WTC11 (cell line): ENCODE measurements at regions not wholly inside any gene's neighbourhood (a gene's known extent, or its start where the extent isn't known, plus 50 kb on each side); places are given as distances from the start of the nearest gene placed in this dataset.

ENCODE experiments used
- ATAC-seq: fragments of 200-7000 bp; cut with Tn5 transposase; 2 replicates; pipeline ENCODE4 v1.10.0; 2021; ENCODE audit warnings: mild to moderate bottlenecking, moderate library complexity
- CTCF ChIA-PET: fragments of 300-600 bp; sonication (Branson Sonifier 250); formaldehyde crosslinking; loops from one replicate; lab custom pipeline; 2021; ENCODE audit warnings: antibody characterized with exemption; lab: Charles Lee
- POLR2A ChIA-PET: fragments of 350-600 bp; sonication (Branson Sonifier 250); formaldehyde crosslinking; loops from one replicate; lab custom pipeline; 2021; ENCODE audit warnings: antibody characterized with exemption; lab: Charles Lee
- DNase-seq: peaks from one replicate; pipeline ENCODE4 v3.0.0; 2021; ENCODE audit warnings: low spot score
- H3K27ac Mint-ChIP-seq: 2 replicates; pipeline ENCODE4 v1.8.0; 2021; ENCODE audit warnings: mixed read lengths
- H3K27me3 Mint-ChIP-seq: 2 replicates; pipeline ENCODE4 v1.8.0; 2021; ENCODE audit warnings: low read depth, mild to moderate bottlenecking, moderate library complexity, mixed read lengths
- H3K36me3 Mint-ChIP-seq: 2 replicates; pipeline ENCODE4 v1.8.0; 2021; ENCODE audit warnings: mixed read lengths
- H3K4me1 Mint-ChIP-seq: 2 replicates; pipeline ENCODE4 v1.8.0; 2022; ENCODE audit warnings: mixed read lengths
- H3K4me3 Mint-ChIP-seq: 2 replicates; pipeline ENCODE4 v1.8.0; 2021; ENCODE audit warnings: mild to moderate bottlenecking, moderate library complexity, mixed read lengths
- H3K9me3 Mint-ChIP-seq: 2 replicates; pipeline ENCODE4 v1.8.0; 2021; ENCODE audit warnings: mixed read lengths
- CREM ChIP-seq: sonication (generic); formaldehyde crosslinking; IDR thresholded peaks from 2 replicates; pipeline ENCODE4 v1.8.1; 2022; ENCODE audit warnings: mild to moderate bottlenecking, missing genetic modification reagents, moderate library complexity
- ETV6 ChIP-seq: sonication (generic); formaldehyde crosslinking; IDR thresholded peaks from 2 replicates; pipeline ENCODE4 v1.8.1; 2022; ENCODE audit warnings: mild to moderate bottlenecking, missing genetic modification reagents
- JAZF1 ChIP-seq: fragments of 250-450 bp; sonication (Bioruptor Pico); IDR thresholded peaks from 2 replicates; pipeline ENCODE4 v1.9.0; 2021; ENCODE audit warnings: moderate library complexity, mild to moderate bottlenecking, inconsistent platforms
- JUN ChIP-seq: sonication (generic); formaldehyde crosslinking; IDR thresholded peaks from 2 replicates; pipeline ENCODE4 v1.8.0; 2023; ENCODE audit warnings: mild to moderate bottlenecking, missing genetic modification reagents
- NR1H2 ChIP-seq: sonication (generic); formaldehyde crosslinking; IDR thresholded peaks from 2 replicates; pipeline ENCODE4 v1.9.0; 2021; ENCODE audit warnings: mild to moderate bottlenecking, moderate library complexity, missing genetic modification reagents
- NR2C2 ChIP-seq: sonication (generic); formaldehyde crosslinking; IDR thresholded peaks from 2 replicates; pipeline ENCODE4 v1.8.0; 2022; ENCODE audit warnings: mild to moderate bottlenecking, missing genetic modification reagents
- SMAD4 ChIP-seq: sonication (generic); formaldehyde crosslinking; IDR thresholded peaks from 2 replicates; pipeline ENCODE4 v1.8.0; 2022; ENCODE audit warnings: mild to moderate bottlenecking, missing genetic modification reagents
- SOX15 ChIP-seq: fragments of 250-450 bp; sonication (Bioruptor Pico); IDR thresholded peaks from 2 replicates; pipeline ENCODE4 v1.9.0; 2021; ENCODE audit warnings: mild to moderate bottlenecking
- SP1 ChIP-seq: sonication (generic); formaldehyde crosslinking; conservative IDR thresholded peaks from 2 replicates; pipeline ENCODE4 v1.8.1; 2022; ENCODE audit warnings: missing genetic modification reagents
- ZNF121 ChIP-seq: sonication (generic); formaldehyde crosslinking; IDR thresholded peaks from 2 replicates; pipeline ENCODE4 v1.8.0; 2023; ENCODE audit warnings: missing genetic modification reagents
- ZNF263 ChIP-seq: sonication (generic); formaldehyde crosslinking; IDR thresholded peaks from 2 replicates; pipeline ENCODE4 v1.8.1; 2022; ENCODE audit warnings: low read depth, mild to moderate bottlenecking, moderate library complexity, missing genetic modification reagents
- TF ChIP-seq, protein P1 (sequence below): sonication (generic); formaldehyde crosslinking; conservative IDR thresholded peaks from 2 replicates; pipeline ENCODE4 v1.8.1; 2022; ENCODE audit warnings: mild to moderate bottlenecking, missing genetic modification reagents
- TF ChIP-seq, protein P2 (sequence below): sonication (generic); formaldehyde crosslinking; IDR thresholded peaks from 2 replicates; pipeline ENCODE4 v1.8.0; 2023; ENCODE audit warnings: mild to moderate bottlenecking, missing genetic modification reagents
- TF ChIP-seq, protein P3 (sequence below): sonication (generic); formaldehyde crosslinking; IDR thresholded peaks from 2 replicates; pipeline ENCODE4 v1.8.1; 2023; ENCODE audit warnings: mild to moderate bottlenecking, missing genetic modification reagents, moderate library complexity
- TF ChIP-seq, protein P4 (sequence below): sonication (generic); formaldehyde crosslinking; IDR thresholded peaks from 2 replicates; pipeline ENCODE4 v1.8.1; 2023; ENCODE audit warnings: mild to moderate bottlenecking, missing genetic modification reagents
- TF ChIP-seq, protein P5 (sequence below): sonication (generic); formaldehyde crosslinking; IDR thresholded peaks from 2 replicates; pipeline ENCODE4 v1.8.1; 2022; ENCODE audit warnings: low read depth, mild to moderate bottlenecking, moderate library complexity, missing genetic modification reagents, borderline replicate concordance
- TF ChIP-seq, protein P6 (sequence below): sonication (generic); formaldehyde crosslinking; IDR thresholded peaks from 2 replicates; pipeline ENCODE4 v1.8.1; 2023; ENCODE audit warnings: mild to moderate bottlenecking, missing genetic modification reagents, moderate library complexity
- TF ChIP-seq, protein P7 (sequence below): sonication (generic); formaldehyde crosslinking; IDR thresholded peaks from 2 replicates; pipeline ENCODE4 v1.8.0; 2022; ENCODE audit warnings: mild to moderate bottlenecking, missing genetic modification reagents

DNA sequence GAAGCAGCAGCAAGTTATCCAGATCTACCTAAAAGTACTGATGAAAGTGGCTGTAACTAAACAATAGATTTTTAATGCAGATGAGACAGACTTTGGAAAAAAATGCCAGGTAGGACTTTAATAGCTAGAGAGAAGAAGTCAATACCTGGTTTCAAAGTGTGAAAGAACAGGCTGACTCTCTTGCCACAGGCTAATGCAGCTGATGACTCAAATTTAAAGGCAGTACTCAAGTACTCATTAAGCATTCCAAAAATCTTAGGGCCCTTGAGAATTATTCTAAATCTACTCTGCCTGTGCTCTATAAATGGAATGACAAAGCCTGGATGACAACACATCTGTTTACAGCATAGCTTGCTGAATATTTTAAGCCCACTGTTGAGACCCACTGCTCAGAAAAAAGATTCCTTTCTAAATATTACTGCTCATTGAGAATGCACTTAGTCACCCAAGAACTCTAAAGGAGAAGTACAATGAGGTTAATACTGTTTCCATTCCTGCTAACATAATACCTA is 68.6 kb upstream of the SYT1 start:
- no peak overlapping the region for H3K4me3 Mint-ChIP-seq
- no peak overlapping the region for H3K27ac Mint-ChIP-seq
- TF ChIP-seq, protein P1, sequence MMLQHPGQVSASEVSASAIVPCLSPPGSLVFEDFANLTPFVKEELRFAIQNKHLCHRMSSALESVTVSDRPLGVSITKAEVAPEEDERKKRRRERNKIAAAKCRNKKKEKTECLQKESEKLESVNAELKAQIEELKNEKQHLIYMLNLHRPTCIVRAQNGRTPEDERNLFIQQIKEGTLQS, result no peak
- no peak for TF ChIP-seq SOX15 (CRISPR knock-in tag)
- no peak for TF ChIP-seq JUN (CRISPR knock-in tag)
- no peak for TF ChIP-seq JAZF1 (CRISPR knock-in tag)
- TF ChIP-seq SMAD4 (CRISPR knock-in tag), result no peak
- TF ChIP-seq NR2C2, result no peak
- no peak for TF ChIP-seq ZNF263 (CRISPR knock-in tag)
- TF ChIP-seq, protein P2, sequence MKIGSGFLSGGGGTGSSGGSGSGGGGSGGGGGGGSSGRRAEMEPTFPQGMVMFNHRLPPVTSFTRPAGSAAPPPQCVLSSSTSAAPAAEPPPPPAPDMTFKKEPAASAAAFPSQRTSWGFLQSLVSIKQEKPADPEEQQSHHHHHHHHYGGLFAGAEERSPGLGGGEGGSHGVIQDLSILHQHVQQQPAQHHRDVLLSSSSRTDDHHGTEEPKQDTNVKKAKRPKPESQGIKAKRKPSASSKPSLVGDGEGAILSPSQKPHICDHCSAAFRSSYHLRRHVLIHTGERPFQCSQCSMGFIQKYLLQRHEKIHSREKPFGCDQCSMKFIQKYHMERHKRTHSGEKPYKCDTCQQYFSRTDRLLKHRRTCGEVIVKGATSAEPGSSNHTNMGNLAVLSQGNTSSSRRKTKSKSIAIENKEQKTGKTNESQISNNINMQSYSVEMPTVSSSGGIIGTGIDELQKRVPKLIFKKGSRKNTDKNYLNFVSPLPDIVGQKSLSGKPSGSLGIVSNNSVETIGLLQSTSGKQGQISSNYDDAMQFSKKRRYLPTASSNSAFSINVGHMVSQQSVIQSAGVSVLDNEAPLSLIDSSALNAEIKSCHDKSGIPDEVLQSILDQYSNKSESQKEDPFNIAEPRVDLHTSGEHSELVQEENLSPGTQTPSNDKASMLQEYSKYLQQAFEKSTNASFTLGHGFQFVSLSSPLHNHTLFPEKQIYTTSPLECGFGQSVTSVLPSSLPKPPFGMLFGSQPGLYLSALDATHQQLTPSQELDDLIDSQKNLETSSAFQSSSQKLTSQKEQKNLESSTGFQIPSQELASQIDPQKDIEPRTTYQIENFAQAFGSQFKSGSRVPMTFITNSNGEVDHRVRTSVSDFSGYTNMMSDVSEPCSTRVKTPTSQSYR, result no peak
- TF ChIP-seq, protein P3, sequence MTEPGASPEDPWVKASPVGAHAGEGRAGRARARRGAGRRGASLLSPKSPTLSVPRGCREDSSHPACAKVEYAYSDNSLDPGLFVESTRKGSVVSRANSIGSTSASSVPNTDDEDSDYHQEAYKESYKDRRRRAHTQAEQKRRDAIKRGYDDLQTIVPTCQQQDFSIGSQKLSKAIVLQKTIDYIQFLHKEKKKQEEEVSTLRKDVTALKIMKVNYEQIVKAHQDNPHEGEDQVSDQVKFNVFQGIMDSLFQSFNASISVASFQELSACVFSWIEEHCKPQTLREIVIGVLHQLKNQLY (CRISPR knock-in tag), result no peak
- TF ChIP-seq NR1H2 (CRISPR knock-in tag), result no peak
- TF ChIP-seq, protein P4, sequence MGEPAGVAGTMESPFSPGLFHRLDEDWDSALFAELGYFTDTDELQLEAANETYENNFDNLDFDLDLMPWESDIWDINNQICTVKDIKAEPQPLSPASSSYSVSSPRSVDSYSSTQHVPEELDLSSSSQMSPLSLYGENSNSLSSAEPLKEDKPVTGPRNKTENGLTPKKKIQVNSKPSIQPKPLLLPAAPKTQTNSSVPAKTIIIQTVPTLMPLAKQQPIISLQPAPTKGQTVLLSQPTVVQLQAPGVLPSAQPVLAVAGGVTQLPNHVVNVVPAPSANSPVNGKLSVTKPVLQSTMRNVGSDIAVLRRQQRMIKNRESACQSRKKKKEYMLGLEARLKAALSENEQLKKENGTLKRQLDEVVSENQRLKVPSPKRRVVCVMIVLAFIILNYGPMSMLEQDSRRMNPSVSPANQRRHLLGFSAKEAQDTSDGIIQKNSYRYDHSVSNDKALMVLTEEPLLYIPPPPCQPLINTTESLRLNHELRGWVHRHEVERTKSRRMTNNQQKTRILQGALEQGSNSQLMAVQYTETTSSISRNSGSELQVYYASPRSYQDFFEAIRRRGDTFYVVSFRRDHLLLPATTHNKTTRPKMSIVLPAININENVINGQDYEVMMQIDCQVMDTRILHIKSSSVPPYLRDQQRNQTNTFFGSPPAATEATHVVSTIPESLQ, result no peak
- no peak for TF ChIP-seq CREM
- TF ChIP-seq SP1, result no peak
- TF ChIP-seq, protein P5, sequence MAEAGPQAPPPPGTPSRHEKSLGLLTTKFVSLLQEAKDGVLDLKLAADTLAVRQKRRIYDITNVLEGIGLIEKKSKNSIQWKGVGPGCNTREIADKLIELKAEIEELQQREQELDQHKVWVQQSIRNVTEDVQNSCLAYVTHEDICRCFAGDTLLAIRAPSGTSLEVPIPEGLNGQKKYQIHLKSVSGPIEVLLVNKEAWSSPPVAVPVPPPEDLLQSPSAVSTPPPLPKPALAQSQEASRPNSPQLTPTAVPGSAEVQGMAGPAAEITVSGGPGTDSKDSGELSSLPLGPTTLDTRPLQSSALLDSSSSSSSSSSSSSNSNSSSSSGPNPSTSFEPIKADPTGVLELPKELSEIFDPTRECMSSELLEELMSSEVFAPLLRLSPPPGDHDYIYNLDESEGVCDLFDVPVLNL (CRISPR knock-in tag), result no peak
- TF ChIP-seq, protein P6, sequence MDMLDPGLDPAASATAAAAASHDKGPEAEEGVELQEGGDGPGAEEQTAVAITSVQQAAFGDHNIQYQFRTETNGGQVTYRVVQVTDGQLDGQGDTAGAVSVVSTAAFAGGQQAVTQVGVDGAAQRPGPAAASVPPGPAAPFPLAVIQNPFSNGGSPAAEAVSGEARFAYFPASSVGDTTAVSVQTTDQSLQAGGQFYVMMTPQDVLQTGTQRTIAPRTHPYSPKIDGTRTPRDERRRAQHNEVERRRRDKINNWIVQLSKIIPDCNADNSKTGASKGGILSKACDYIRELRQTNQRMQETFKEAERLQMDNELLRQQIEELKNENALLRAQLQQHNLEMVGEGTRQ (CRISPR knock-in tag), result no peak
- TF ChIP-seq ZNF121 (CRISPR knock-in tag), result no peak
- TF ChIP-seq ETV6 (CRISPR knock-in tag), result no peak
- TF ChIP-seq, protein P7, sequence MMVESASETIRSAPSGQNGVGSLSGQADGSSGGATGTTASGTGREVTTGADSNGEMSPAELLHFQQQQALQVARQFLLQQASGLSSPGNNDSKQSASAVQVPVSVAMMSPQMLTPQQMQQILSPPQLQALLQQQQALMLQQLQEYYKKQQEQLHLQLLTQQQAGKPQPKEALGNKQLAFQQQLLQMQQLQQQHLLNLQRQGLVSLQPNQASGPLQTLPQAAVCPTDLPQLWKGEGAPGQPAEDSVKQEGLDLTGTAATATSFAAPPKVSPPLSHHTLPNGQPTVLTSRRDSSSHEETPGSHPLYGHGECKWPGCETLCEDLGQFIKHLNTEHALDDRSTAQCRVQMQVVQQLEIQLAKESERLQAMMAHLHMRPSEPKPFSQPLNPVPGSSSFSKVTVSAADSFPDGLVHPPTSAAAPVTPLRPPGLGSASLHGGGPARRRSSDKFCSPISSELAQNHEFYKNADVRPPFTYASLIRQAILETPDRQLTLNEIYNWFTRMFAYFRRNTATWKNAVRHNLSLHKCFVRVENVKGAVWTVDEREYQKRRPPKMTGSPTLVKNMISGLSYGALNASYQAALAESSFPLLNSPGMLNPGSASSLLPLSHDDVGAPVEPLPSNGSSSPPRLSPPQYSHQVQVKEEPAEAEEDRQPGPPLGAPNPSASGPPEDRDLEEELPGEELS, result no peak
- no peaks in the 10 kb centered on the region; the same call in 1 of the 2 replicates for H3K27me3 Mint-ChIP-seq
- POLR2A ChIA-PET, result no interaction called here
- DNase-seq (no peak), ATAC-seq (no peak)
- H3K4me1 Mint-ChIP-seq, result peaks cover 24% of the 10 kb centered on the region
- CTCF ChIA-PET, result no interaction called here
- H3K36me3 Mint-ChIP-seq, result peaks cover 24% of the 10 kb centered on the region
- peaks cover 32% of the 10 kb centered on the region for H3K9me3 Mint-ChIP-seq
